ENCODE measurements at regions not wholly inside any gene's neighbourhood (a gene's known extent, or its start where the extent isn't known, plus 50 kb on each side); places are given as distances from the start of the nearest gene placed in this dataset.

DNA sequence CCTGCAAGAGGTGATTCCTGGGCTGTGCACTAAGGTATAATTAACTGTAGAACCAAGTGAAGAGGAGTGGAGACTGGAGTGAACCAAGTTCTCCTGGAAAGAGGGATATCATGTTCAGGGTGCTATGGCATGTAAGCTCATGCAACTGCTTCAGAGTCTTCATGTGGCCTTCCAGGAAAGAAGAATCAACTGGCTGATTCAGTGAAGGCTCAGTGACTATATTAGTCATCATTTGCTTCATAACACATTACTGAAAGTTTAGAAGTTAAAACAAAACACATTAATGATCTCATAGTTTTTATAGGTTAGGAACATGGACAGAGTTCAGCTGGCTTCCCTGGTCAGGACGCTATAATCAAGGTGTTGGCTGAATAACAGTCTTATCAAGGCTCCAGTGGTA lies 1200.8 kb upstream of the GYPC start:
- TF ChIP-seq CTCF (conservative IDR thresholded peaks at IDR 0.05; ENCODE audit: low read length), result no peak
- no peak for TF ChIP-seq EZH2phosphoT487 (IDR thresholded peaks at IDR 0.05; ENCODE audit: borderline replicate concordance)

Measured in Loucy (cell line).